Upper lobe of left lung (tissue), 4 donors: ENCODE measurements at regions not wholly inside any gene's neighbourhood (a gene's known extent, or its start where the extent isn't known, plus 50 kb on each side); places are given as distances from the start of the nearest gene placed in this dataset.
"Not testable (repeated sequence)": the region's sequence is repeated elsewhere in the genome, so short reads cannot be mapped to it uniquely, and the experiment has no call there.

ENCODE experiments used
- CTCF ChIP-seq, 6 experiments: fragments of 450-650 bp in 4 of 6; fragments of 200-600 bp in 2 of 6; sonication (generic) in 2 of 6; IDR thresholded peaks; one replicate each; pipeline ENCODE4 v1.5.1; 2016 to 2019; ENCODE audit warnings: antibody characterized with exemption in 6 of 6
- POLR2A ChIP-seq, 4 donors: fragments of 450-650 bp; IDR thresholded peaks; one replicate each; pipeline ENCODE4 v1.5.1; 2016 to 2017; ENCODE audit warnings: antibody characterized with exemption in 4 of 4, mild to moderate bottlenecking in 2 of 4
- POLR2AphosphoS5 ChIP-seq, 2 donors: sonication (generic); formaldehyde crosslinking; IDR thresholded peaks; one replicate each; pipeline ENCODE4 v1.5.1; 2017; ENCODE audit warnings: antibody characterized with exemption in 2 of 2

- not testable (repeated sequence) for TF ChIP-seq CTCF, POLR2AphosphoS5, POLR2A (IDR thresholded peaks at IDR 0.05)
Measured at GRCh38 chr4:164676152-164676551, 77.8 kb upstream of the SMIM31 start.
